ENCODE measurements at regions not wholly inside any gene's neighbourhood (a gene's known extent, or its start where the extent isn't known, plus 50 kb on each side); places are given as distances from the start of the nearest gene placed in this dataset.

DNA sequence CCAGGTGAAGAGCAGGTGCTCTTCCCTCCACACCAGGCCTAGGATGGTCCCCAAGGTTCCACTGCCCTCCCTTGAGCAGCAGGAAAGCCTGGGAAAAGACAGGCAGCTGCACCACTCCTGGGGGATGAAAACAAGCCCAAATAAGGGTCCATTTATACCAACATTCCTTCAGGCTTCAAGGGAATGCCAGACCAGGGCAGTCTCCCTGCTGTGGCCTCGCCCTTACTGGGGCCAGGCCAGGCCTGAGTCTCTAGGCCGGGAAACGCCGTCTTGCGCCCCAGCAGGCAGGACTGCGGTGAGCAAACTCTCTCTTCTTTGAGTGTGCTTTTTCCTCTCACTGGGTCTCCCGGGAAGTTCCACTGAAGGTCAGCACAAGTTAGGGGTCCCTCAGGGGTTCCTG lies 443.5 kb downstream of the SOX6 start:
- TF ChIP-seq, protein P1, sequence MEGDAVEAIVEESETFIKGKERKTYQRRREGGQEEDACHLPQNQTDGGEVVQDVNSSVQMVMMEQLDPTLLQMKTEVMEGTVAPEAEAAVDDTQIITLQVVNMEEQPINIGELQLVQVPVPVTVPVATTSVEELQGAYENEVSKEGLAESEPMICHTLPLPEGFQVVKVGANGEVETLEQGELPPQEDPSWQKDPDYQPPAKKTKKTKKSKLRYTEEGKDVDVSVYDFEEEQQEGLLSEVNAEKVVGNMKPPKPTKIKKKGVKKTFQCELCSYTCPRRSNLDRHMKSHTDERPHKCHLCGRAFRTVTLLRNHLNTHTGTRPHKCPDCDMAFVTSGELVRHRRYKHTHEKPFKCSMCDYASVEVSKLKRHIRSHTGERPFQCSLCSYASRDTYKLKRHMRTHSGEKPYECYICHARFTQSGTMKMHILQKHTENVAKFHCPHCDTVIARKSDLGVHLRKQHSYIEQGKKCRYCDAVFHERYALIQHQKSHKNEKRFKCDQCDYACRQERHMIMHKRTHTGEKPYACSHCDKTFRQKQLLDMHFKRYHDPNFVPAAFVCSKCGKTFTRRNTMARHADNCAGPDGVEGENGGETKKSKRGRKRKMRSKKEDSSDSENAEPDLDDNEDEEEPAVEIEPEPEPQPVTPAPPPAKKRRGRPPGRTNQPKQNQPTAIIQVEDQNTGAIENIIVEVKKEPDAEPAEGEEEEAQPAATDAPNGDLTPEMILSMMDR (IDR thresholded peaks at IDR 0.05) = no peak
- TF ChIP-seq POLR2A (IDR thresholded peaks at IDR 0.05) = no peak
- no peak for TF ChIP-seq POLR2AphosphoS5 (IDR thresholded peaks at IDR 0.05)

Measured in breast epithelium (tissue), 3 donors.